Neural cell (in vitro differentiated cells): ENCODE measurements at regions not wholly inside any gene's neighbourhood (a gene's known extent, or its start where the extent isn't known, plus 50 kb on each side); places are given as distances from the start of the nearest gene placed in this dataset.

Experiments
- EP300 ChIP-seq: fragments of 450-650 bp; conservative IDR thresholded peaks from 2 replicates; pipeline ENCODE4 v1.6.1; 2014; ENCODE audit warnings: antibody characterized with exemption, mild to moderate bottlenecking, moderate library complexity; ENCODE audit not compliant: poor library complexity, severe bottlenecking
- EZH2 ChIP-seq: fragments of 200-600, 300-800 bp; shearing (Covaris generic), sonication (generic); IDR thresholded peaks from 2 replicates; pipeline ENCODE4 v1.6.1; 2014; ENCODE audit warnings: antibody characterized with exemption, low read length, borderline replicate concordance, mild to moderate bottlenecking; ENCODE audit not compliant: insufficient read depth, poor library complexity, severe bottlenecking
- POLR2AphosphoS5 ChIP-seq: IDR thresholded peaks from 2 replicates; pipeline ENCODE4 v1.6.1; 2012
- REST ChIP-seq: IDR thresholded peaks from 2 replicates; pipeline ENCODE4 v1.6.1; 2012; ENCODE audit warnings: borderline replicate concordance
- TAF1 ChIP-seq: IDR thresholded peaks from 2 replicates; pipeline ENCODE4 v1.6.1; 2012; ENCODE audit warnings: low read depth
- TF ChIP-seq, protein P1 (sequence below): fragments of 450-650 bp; IDR thresholded peaks from 2 replicates; pipeline ENCODE4 v1.5.1; 2014; ENCODE audit warnings: antibody characterized with exemption, mild to moderate bottlenecking, moderate library complexity; ENCODE audit not compliant: poor library complexity, severe bottlenecking

- TF ChIP-seq, protein P1, sequence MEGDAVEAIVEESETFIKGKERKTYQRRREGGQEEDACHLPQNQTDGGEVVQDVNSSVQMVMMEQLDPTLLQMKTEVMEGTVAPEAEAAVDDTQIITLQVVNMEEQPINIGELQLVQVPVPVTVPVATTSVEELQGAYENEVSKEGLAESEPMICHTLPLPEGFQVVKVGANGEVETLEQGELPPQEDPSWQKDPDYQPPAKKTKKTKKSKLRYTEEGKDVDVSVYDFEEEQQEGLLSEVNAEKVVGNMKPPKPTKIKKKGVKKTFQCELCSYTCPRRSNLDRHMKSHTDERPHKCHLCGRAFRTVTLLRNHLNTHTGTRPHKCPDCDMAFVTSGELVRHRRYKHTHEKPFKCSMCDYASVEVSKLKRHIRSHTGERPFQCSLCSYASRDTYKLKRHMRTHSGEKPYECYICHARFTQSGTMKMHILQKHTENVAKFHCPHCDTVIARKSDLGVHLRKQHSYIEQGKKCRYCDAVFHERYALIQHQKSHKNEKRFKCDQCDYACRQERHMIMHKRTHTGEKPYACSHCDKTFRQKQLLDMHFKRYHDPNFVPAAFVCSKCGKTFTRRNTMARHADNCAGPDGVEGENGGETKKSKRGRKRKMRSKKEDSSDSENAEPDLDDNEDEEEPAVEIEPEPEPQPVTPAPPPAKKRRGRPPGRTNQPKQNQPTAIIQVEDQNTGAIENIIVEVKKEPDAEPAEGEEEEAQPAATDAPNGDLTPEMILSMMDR: no peak
- TF ChIP-seq EP300 (no peak), EZH2 (no peak), POLR2AphosphoS5 (no peak), TAF1 (no peak), REST (no peak)
Observed at GRCh38 chr16:55035956-55036355, 105.3 kb downstream of the IRX5 start.
